ENCODE measurements at regions not wholly inside any gene's neighbourhood (a gene's known extent, or its start where the extent isn't known, plus 50 kb on each side); places are given as distances from the start of the nearest gene placed in this dataset.
"Not testable (repeated sequence)": the region's sequence is repeated elsewhere in the genome, so short reads cannot be mapped to it uniquely, and the experiment has no call there.

GRCh38 chr9:73053543-73053942 lies 98.1 kb upstream of the ANXA1 start:
- H3K36me3 ChIP-seq (ENCODE audit: control insufficient read depth, insufficient read depth, low read length): no peaks in the 10 kb centered on the region
- no peak for DNase-seq (ENCODE audit: extremely low read depth, insufficient read length)
- H3K4me3 ChIP-seq (replicated peaks; ENCODE audit: low read depth, low read length): no peak overlapping the region
- no peak for TF ChIP-seq CTCF (IDR thresholded peaks at IDR 0.05; ENCODE audit: insufficient read depth, low read length, poor library complexity, severe bottlenecking)
- H3K27me3 ChIP-seq (replicated peaks; ENCODE audit: control insufficient read depth, insufficient read depth, low read length): no peaks in the 10 kb centered on the region

GRCh38 chr9:73050887-73051550 lies 98.2 kb upstream of the ALDH1A1 start:
- no peak for TF ChIP-seq CTCF (IDR thresholded peaks at IDR 0.05; ENCODE audit: insufficient read depth, low read length, poor library complexity, severe bottlenecking)
- no peaks in the 10 kb centered on the region for H3K36me3 ChIP-seq (ENCODE audit: control insufficient read depth, insufficient read depth, low read length)
- DNase-seq (ENCODE audit: extremely low read depth, insufficient read length): no peak
- no peaks in the 10 kb centered on the region for H3K27me3 ChIP-seq (replicated peaks; ENCODE audit: control insufficient read depth, insufficient read depth, low read length)
- H3K4me3 ChIP-seq (replicated peaks; ENCODE audit: low read depth, low read length): no peak overlapping the region

- no peak for TF ChIP-seq CTCF (IDR thresholded peaks at IDR 0.05; ENCODE audit: insufficient read depth, low read length, poor library complexity, severe bottlenecking)
- DNase-seq (ENCODE audit: extremely low read depth, insufficient read length): no peak
- no peak overlapping the region for H3K4me3 ChIP-seq (replicated peaks; ENCODE audit: low read depth, low read length)
- H3K36me3 ChIP-seq (ENCODE audit: control insufficient read depth, insufficient read depth, low read length): no peaks in the 10 kb centered on the region
- no peaks in the 10 kb centered on the region for H3K27me3 ChIP-seq (replicated peaks; ENCODE audit: control insufficient read depth, insufficient read depth, low read length)
Observed at GRCh38 chr9:73050065-73050816, 97.4 kb upstream of the ALDH1A1 start.

- H3K4me3 ChIP-seq (replicated peaks; ENCODE audit: low read depth, low read length): no peak overlapping the region
- no peaks in the 10 kb centered on the region for H3K36me3 ChIP-seq (ENCODE audit: control insufficient read depth, insufficient read depth, low read length)
- DNase-seq (ENCODE audit: extremely low read depth, insufficient read length): no peak
- no peaks in the 10 kb centered on the region for H3K27me3 ChIP-seq (replicated peaks; ENCODE audit: control insufficient read depth, insufficient read depth, low read length)
- no peak for TF ChIP-seq CTCF (IDR thresholded peaks at IDR 0.05; ENCODE audit: insufficient read depth, low read length, poor library complexity, severe bottlenecking)
Observed at GRCh38 chr9:73049280-73049679, 96.4 kb upstream of the ALDH1A1 start.

GRCh38 chr9:73046769-73047168 lies 93.9 kb upstream of the ALDH1A1 start:
- no peak for DNase-seq (ENCODE audit: extremely low read depth, insufficient read length)
- no peak overlapping the region for H3K4me3 ChIP-seq (replicated peaks; ENCODE audit: low read depth, low read length)
- H3K27me3 ChIP-seq (replicated peaks; ENCODE audit: control insufficient read depth, insufficient read depth, low read length): no peaks in the 10 kb centered on the region
- TF ChIP-seq CTCF (IDR thresholded peaks at IDR 0.05; ENCODE audit: insufficient read depth, low read length, poor library complexity, severe bottlenecking): no peak
- no peaks in the 10 kb centered on the region for H3K36me3 ChIP-seq (ENCODE audit: control insufficient read depth, insufficient read depth, low read length)

- not testable (repeated sequence) for H3K27me3 ChIP-seq (replicated peaks; ENCODE audit: control insufficient read depth, insufficient read depth, low read length); DNase-seq (ENCODE audit: extremely low read depth, insufficient read length); H3K36me3 ChIP-seq (ENCODE audit: control insufficient read depth, insufficient read depth, low read length); H3K4me3 ChIP-seq (replicated peaks; ENCODE audit: low read depth, low read length)
Observed at GRCh38 chr9:73044776-73045175, 91.9 kb upstream of the ALDH1A1 start.
